LoVo (cell line): ENCODE measurements at regions not wholly inside any gene's neighbourhood (a gene's known extent, or its start where the extent isn't known, plus 50 kb on each side); places are given as distances from the start of the nearest gene placed in this dataset.
"Not testable (repeated sequence)": the region's sequence is repeated elsewhere in the genome, so short reads cannot be mapped to it uniquely, and the experiment has no call there.

Experiments
- DNase-seq: peaks from one replicate; pipeline ENCODE4 v3.0.0-alpha.2; 2016; ENCODE audit warnings: low spot score

GRCh38 chr9:39665020-39665419, 309.6 kb downstream of the SPATA31A1 start:
- DNase-seq, result not testable (repeated sequence)

- DNase-seq, result not testable (repeated sequence)
Measured at GRCh38 chr9:39674437-39675210, 319.2 kb downstream of the SPATA31A1 start.

GRCh38 chr9:39675211-39675553, 319.7 kb downstream of the SPATA31A1 start:
- not testable (repeated sequence) for DNase-seq

- DNase-seq, result not testable (repeated sequence)
Measured at GRCh38 chr9:39678534-39679263, 323.2 kb downstream of the SPATA31A1 start.

GRCh38 chr9:39680694-39681401, 325.4 kb downstream of the SPATA31A1 start:
- DNase-seq, result not testable (repeated sequence)

GRCh38 chr9:39728862-39729261, 373.4 kb downstream of the SPATA31A1 start:
- DNase-seq, result not testable (repeated sequence)

GRCh38 chr9:39744898-39745297, 389.4 kb downstream of the SPATA31A1 start:
- not testable (repeated sequence) for DNase-seq

GRCh38 chr9:39775570-39775969, 420.1 kb downstream of the SPATA31A1 start:
- DNase-seq, result not testable (repeated sequence)

GRCh38 chr9:39791356-39791755, 435.9 kb downstream of the SPATA31A1 start:
- not testable (repeated sequence) for DNase-seq

GRCh38 chr9:39797935-39798334, 442.5 kb downstream of the SPATA31A1 start:
- not testable (repeated sequence) for DNase-seq

- DNase-seq, result not testable (repeated sequence)
Measured at GRCh38 chr9:39799252-39799651, 443.8 kb downstream of the SPATA31A1 start.

- not testable (repeated sequence) for DNase-seq
Measured at GRCh38 chr9:39802561-39802960, 447.1 kb downstream of the SPATA31A1 start.

GRCh38 chr9:39809401-39810226, 454.1 kb downstream of the SPATA31A1 start:
- DNase-seq, result peak; percentile 28

- not testable (repeated sequence) for DNase-seq
Measured at GRCh38 chr9:39810401-39810800, 454.9 kb downstream of the SPATA31A1 start.

GRCh38 chr9:39811615-39812014, 456.1 kb downstream of the SPATA31A1 start:
- DNase-seq, result not testable (repeated sequence)

- DNase-seq, result not testable (repeated sequence)
Measured at GRCh38 chr9:39828457-39828856, 473.0 kb downstream of the SPATA31A1 start.
